ENCODE measurements at regions not wholly inside any gene's neighbourhood (a gene's known extent, or its start where the extent isn't known, plus 50 kb on each side); places are given as distances from the start of the nearest gene placed in this dataset.

DNA sequence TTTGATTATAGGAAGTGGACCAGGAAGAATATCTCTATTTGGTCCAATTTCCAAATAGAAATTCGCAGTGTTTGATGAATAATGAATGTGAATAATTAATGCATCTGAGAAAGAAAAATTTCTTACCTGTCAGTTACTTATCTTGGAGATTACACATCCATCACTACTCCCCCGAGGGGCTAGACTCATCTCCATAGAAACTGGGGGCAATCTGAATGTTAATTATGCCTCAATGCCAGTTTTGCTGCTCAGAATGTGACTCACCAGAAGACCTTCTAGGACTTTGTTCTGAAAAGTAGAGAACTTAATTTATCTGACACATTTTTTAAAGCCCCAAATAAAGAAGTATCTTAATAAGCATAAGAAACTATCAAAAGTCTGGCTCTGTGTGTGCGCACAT lies 233.4 kb upstream of the NR4A3 start:
- no peak for DNase-seq (ENCODE audit: low read depth)

DNA sequence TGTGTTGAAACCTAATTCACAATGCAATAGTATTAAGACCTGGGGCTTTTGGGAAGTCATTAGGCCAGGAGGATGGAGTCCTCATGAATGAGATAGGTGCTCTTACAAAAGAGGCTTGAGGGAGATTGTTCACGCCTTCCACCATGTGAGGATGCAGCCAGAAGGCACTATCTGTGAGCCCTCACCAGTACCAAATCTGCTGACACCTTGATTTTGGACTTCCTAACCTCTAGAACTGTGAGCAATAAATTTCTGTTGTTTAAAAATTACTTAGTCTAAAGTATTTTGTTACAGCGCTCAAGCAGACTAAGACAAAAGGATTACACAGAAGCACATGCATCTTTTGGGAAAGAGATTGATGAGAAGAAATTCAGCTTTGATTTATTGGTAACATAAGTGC lies 232.9 kb upstream of the NR4A3 start:
- no peak for DNase-seq (ENCODE audit: low read depth)

DNA sequence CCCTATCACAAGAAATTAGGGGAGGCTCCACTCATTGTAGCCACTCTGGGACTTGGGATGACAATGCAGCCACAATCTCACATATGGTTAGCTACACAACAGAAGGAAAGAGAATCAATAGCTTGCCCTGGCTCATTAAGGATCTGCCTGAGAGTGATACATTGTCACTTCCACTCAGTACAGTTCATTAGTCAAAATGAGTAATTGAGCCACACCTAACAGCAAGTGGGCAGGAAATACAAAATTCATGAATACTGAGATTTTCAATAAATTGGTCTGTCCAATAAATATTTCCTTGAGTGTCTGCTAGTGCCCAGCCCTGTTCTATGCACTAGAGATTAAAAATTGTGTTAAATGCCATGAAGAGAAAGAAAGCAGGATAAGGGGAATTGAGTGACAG lies 231.3 kb upstream of the NR4A3 start:
- DNase-seq (ENCODE audit: low read depth): no peak

DNA sequence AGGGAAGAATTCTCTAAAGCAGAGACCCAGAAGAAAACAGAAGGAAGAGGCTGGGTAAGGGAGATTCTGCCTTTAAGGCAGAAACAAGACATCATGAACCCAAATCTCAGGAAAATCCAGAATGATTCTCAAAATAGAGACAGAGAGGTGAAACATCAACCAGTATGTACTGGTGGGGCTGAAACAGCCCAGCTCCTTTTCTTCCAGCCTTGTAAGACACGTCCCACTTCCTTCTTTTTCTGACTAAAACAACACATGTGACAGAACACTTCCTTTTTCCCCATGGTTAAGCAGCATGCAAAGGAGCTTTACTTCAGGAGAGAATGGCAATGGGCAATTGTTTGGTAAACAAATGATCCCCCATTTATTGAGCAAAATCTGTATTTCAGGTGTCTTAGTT lies 230.8 kb upstream of the NR4A3 start:
- DNase-seq (ENCODE audit: low read depth): no peak

DNA sequence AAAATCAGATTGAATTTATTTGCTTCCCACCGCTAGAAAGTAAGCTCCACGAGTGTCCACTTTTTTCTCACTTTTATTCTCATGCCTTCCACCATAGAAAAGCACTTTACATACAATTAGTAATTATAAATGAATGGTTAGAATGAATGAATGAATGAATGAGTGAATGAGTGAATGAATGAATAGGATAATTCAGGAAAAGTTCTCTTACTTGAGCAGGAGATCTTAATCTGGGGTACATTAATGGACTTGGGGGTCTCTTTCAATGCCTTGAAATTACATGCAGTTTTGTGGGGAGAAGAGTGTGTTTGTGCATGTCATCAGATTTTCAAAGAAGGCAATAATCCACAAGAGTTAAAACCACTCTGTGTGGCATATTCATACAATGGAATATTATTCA lies 229.9 kb upstream of the NR4A3 start:
- no peak for DNase-seq (ENCODE audit: low read depth)

- no peak for DNase-seq (ENCODE audit: low read depth)
Observed at GRCh38 chr9:99592834-99593574, 228.7 kb upstream of the NR4A3 start.

DNA sequence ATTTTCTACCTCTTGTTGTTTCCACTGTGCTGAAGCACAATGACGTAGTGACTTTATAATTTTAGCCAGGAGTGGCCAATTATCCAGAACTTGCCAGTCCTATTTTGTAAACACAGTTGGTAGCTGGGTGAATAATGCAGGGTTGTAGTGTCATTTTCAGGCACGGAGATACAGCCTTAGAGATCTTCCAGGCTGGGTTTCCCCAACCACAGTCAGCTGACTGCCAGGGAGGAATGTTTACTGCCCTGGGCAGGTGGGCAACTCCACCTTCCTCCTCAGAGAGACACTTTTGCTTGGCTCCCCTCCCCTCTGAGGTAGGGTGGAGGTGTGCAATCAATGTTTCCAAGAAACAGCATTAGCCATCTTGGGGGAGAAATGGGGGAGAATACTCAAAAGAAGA lies 228.1 kb upstream of the NR4A3 start:
- DNase-seq (ENCODE audit: low read depth): peak; percentile 50

DNA sequence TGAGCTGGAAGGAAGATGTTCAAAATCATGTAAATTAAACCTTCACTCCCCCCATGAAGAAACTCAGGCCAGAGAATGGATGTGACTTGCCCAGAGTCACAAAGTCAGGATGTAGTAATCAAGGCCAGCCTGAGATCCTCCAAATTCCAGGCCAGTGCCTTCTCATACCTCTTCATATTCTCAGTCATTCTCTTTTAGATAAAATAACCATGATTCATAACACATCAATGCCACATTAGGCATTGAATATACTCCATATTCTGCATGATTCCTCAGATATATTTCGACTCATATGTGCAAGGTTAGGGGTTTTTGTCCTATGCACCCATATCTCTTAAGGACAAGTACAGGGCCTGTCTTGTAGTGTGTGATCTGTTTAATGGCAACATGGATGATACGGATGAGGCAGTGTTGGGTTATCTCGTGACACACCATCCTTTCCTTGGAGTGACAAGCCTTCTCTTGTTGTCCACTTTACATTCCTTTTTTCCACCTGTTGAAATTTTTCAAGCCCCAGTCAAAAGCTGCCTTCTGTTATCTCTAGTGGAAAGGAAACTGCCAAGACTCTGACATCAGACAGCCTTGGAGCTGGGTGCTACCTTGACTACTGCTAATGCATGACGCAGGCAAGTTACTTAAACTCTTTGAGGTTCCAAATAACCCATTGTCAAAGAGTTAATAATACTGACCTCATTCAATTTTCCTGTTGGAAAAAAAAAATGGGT lies 227.5 kb upstream of the NR4A3 start:
- DNase-seq (ENCODE audit: low read depth): no peak

- DNase-seq (ENCODE audit: low read depth): no peak
Observed at GRCh38 chr9:99595796-99596195, 225.9 kb upstream of the NR4A3 start.

DNA sequence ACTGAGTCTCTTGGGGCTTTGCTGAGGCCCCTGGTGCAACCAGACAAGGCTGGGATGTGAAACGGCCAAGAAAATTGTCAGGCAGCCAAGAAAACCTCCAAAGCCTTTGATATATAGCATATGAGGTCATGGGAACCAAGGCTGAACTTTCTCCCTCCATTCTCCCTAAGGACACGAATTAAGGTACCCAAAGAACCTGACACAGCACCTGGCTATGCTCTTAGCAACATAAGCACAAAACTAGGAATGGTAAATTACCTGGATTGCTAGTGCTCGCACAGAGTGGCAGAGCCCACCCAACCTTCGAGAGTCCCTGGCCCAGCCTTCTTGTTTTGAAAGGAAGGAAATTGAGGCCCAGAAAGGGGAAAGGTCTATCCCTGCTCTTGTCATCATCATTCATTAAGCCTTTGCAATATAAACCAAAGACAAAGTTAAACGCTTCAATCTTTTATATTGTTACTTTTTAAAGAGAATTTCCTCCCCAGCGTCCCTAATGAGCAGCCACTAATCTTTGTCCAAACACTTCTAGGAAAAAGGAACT lies 220.0 kb upstream of the NR4A3 start:
- peak; percentile 30 for DNase-seq (ENCODE audit: low read depth)

- no peak for DNase-seq (ENCODE audit: low read depth)
Observed at GRCh38 chr9:99602854-99603253, 218.8 kb upstream of the NR4A3 start.

DNA sequence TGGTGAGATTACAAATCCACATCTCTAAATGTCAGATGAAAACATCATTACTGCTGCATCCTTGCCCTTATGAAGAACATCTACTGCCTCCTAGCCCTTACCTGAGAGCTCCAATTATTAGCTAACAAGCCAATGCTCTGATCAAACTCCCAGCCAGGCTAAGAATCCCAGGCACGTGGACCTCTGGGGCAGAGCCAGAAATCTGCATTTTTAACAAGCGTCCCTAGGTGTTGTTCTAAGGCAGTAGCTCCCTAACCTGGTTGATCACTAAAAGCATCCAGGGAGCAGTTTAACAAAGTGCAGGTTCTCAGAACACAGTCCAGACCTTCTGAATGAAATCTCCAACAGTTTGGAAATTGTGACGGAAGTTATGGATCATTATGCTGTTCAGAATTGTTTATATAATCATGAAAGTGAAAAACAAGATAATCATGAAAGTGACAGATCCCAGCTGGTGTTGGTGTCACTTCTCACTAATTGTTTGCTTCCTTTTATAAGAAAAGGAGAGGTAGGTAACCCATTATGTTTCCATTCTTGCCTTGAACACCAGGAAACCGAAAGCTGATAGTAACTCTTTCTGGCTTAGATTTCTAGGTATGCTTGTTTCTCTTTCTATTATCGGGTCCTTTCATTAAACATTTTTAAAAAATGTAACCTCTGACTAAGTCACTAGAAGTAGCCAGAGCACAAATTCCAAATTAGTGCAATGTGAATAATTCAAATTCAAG lies 216.5 kb upstream of the NR4A3 start:
- no peak for DNase-seq (ENCODE audit: low read depth)

GRCh38 chr9:99606296-99606695 lies 215.4 kb upstream of the NR4A3 start:
- DNase-seq (ENCODE audit: low read depth): no peak

GRCh38 chr9:99606957-99607356 lies 214.7 kb upstream of the NR4A3 start:
- DNase-seq (ENCODE audit: low read depth): no peak

- peak; percentile 7 for DNase-seq (ENCODE audit: low read depth)
Observed at GRCh38 chr9:99607842-99608448, 213.7 kb upstream of the NR4A3 start.

- no peak for DNase-seq (ENCODE audit: low read depth)
Observed at GRCh38 chr9:99614341-99614740, 207.3 kb upstream of the NR4A3 start.

DNA sequence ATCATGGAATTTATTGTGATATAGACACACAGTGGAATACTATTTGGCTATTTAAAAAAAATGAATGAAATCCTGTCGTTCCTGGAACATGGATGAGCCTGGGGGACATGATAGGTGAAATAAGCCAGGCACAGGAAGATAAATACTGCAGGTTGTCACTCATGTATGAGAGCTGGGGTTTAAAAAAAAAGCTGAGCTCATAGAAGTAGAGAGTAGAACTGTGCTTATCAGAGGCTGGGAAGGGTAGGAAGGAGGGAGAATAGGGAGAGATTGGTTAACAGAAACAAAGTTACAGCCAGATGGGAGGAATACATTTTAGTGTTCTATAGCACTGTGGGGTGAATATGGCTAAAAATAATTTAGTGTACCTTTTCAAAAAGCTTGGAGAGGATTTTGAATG lies 200.6 kb upstream of the NR4A3 start:
- DNase-seq (ENCODE audit: low read depth): no peak

- no peak for DNase-seq (ENCODE audit: low read depth)
Observed at GRCh38 chr9:99622679-99623078, 199.0 kb upstream of the NR4A3 start.

DNA sequence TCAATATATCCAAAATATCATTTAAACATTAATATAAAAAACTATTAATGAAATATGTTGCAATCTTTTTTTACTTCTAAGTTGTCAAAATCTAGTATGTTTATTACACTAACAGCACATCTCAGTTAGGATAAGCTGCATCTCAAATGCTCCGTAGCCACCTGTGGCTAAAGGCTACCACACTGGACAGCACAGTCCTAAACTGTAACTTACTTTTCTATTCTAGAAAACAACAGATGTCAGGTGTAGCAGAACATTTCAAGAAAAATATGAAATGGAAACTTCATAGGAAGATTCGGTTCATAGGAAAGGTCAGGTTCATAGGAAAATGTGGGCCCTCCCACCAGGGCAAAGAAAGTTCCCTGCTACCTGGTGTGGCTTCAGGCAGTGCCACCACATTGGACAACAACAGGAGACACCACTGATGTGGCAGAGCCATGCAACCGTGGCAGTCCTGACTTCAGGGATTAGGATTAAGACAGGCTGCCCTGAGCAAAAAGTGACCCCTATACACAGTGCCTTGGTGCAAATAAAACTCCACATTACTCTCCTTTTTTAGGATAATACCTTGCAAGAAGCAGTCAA lies 197.8 kb upstream of the NR4A3 start:
- DNase-seq (ENCODE audit: low read depth): no peak

- no peak for DNase-seq (ENCODE audit: low read depth)
Observed at GRCh38 chr9:99624499-99625233, 197.0 kb upstream of the NR4A3 start.

GRCh38 chr9:99626426-99626825 lies 195.3 kb upstream of the NR4A3 start:
- no peak for DNase-seq (ENCODE audit: low read depth)
